ENCODE measurements at regions not wholly inside any gene's neighbourhood (a gene's known extent, or its start where the extent isn't known, plus 50 kb on each side); places are given as distances from the start of the nearest gene placed in this dataset.

GRCh38 chr22:26847046-26847445 is 189.7 kb downstream of the MIAT start:
- H3K4me1 ChIP-seq (replicated peaks) = no peaks in the 10 kb centered on the region
- TF ChIP-seq, protein P1, sequence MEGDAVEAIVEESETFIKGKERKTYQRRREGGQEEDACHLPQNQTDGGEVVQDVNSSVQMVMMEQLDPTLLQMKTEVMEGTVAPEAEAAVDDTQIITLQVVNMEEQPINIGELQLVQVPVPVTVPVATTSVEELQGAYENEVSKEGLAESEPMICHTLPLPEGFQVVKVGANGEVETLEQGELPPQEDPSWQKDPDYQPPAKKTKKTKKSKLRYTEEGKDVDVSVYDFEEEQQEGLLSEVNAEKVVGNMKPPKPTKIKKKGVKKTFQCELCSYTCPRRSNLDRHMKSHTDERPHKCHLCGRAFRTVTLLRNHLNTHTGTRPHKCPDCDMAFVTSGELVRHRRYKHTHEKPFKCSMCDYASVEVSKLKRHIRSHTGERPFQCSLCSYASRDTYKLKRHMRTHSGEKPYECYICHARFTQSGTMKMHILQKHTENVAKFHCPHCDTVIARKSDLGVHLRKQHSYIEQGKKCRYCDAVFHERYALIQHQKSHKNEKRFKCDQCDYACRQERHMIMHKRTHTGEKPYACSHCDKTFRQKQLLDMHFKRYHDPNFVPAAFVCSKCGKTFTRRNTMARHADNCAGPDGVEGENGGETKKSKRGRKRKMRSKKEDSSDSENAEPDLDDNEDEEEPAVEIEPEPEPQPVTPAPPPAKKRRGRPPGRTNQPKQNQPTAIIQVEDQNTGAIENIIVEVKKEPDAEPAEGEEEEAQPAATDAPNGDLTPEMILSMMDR (IDR thresholded peaks at IDR 0.05) = no peak
- TF ChIP-seq POLR2AphosphoS5 (IDR thresholded peaks at IDR 0.05) (no peak), POLR2A (IDR thresholded peaks at IDR 0.05) (no peak)
- H3K9me3 ChIP-seq = no peaks in the 10 kb centered on the region
- no peak for DNase-seq (ENCODE audit: low spot score)
- H3K27me3 ChIP-seq (replicated peaks; ENCODE audit: insufficient read depth) = no peaks in the 10 kb centered on the region
- H3K36me3 ChIP-seq = no peaks in the 10 kb centered on the region
- WGBS = 60% methylated on average over 5 of the region's 5 CpGs
- intact Hi-C loops (cut with DNase I) = no loop called here
- H3K4me3 ChIP-seq = no peak overlapping the region
- no peak overlapping the region for H3K27ac ChIP-seq

DNA sequence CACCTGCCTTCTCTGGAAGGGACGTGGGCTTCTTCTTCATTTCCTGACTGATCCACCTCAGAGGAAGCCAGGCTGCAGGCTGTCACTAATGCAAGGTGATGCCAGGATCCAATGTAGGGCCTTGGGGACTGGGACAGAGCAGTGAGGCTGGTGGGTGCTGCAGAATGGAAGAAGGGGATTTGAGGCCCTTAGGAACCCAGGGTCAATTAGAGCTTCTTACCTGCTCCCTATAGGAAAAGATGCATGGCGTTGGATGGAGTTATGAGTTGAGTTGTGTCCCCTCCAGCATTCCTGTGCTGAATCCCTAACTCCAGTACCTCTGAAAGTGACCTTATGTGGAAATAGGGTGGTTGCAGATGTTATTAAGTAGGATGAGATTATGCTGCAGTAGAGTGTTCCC is 190.4 kb downstream of the MIAT start:
- DNase-seq (ENCODE audit: low spot score) = no peak
- TF ChIP-seq POLR2AphosphoS5 (IDR thresholded peaks at IDR 0.05) (no peak), POLR2A (IDR thresholded peaks at IDR 0.05) (no peak)
- TF ChIP-seq, protein P1 (IDR thresholded peaks at IDR 0.05) = no peak
- Histone ChIP-seq H3K4me3 (no peak overlapping the region), H3K9me3 (no peaks in the 10 kb centered on the region), H3K27ac (no peak overlapping the region), H3K4me1 (replicated peaks) (no peaks in the 10 kb centered on the region), H3K36me3 (no peaks in the 10 kb centered on the region), H3K27me3 (replicated peaks; ENCODE audit: insufficient read depth) (no peaks in the 10 kb centered on the region)
- intact Hi-C loops (cut with DNase I) = no loop called here
- WGBS = 77% methylated on average over 2 of the region's 2 CpGs

DNA sequence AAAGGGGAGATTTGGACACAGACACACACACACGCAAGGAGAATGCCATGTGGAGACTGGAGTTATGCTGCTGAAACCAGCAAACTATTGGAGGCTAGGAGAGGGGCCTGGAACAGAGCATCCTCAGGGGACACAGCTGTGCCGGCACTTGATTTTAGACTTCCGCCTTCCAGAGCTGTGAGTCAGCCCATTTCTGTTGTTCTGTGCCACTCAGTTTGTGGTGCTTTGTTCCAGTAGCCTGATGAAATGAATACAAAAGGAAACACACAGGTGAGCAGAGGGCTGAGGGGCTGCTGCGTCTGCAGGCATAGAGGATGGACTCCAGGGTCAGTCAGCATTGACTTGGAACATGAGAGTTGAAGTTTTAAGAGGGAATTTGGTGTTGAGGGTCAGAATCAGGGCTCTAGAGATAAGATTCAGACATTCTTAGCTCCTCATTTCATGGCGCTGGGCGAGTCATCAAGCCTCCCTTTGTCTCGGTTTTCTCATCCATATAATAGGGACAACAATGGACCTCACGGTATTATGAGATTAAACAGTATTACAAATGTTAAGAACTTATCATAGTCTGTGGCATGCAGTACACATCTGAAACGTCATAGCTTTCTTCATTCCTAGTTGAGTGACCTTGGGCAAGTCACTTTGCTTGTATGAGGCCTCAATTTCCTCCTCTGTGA is 191.0 kb downstream of the MIAT start:
- Histone ChIP-seq H3K4me3 (no peak overlapping the region), H3K36me3 (no peaks in the 10 kb centered on the region), H3K9me3 (no peaks in the 10 kb centered on the region), H3K27me3 (replicated peaks; ENCODE audit: insufficient read depth) (no peaks in the 10 kb centered on the region), H3K27ac (no peak overlapping the region), H3K4me1 (replicated peaks) (no peaks in the 10 kb centered on the region)
- TF ChIP-seq, protein P1 (IDR thresholded peaks at IDR 0.05) = no peak
- TF ChIP-seq POLR2A (IDR thresholded peaks at IDR 0.05) = no peak
- no peak for TF ChIP-seq POLR2AphosphoS5 (IDR thresholded peaks at IDR 0.05)
- DNase-seq (ENCODE audit: low spot score) = no peak
- intact Hi-C loops (cut with DNase I) = no loop called here
- 88% methylated on average over 9 of the region's 9 CpGs for WGBS

GRCh38 chr22:26849575-26849974 is 192.2 kb downstream of the MIAT start:
- Histone ChIP-seq H3K36me3 (no peaks in the 10 kb centered on the region), H3K27ac (no peak overlapping the region), H3K4me3 (no peak overlapping the region), H3K4me1 (replicated peaks) (no peaks in the 10 kb centered on the region), H3K27me3 (replicated peaks; ENCODE audit: insufficient read depth) (no peaks in the 10 kb centered on the region), H3K9me3 (no peaks in the 10 kb centered on the region)
- intact Hi-C loops (cut with DNase I) = no loop called here
- no peak for TF ChIP-seq POLR2AphosphoS5 (IDR thresholded peaks at IDR 0.05)
- TF ChIP-seq, protein P1 (IDR thresholded peaks at IDR 0.05) = no peak
- TF ChIP-seq POLR2A (IDR thresholded peaks at IDR 0.05) = no peak
- 92% methylated on average over 4 of the region's 4 CpGs for WGBS
- no peak for DNase-seq (ENCODE audit: low spot score)

DNA sequence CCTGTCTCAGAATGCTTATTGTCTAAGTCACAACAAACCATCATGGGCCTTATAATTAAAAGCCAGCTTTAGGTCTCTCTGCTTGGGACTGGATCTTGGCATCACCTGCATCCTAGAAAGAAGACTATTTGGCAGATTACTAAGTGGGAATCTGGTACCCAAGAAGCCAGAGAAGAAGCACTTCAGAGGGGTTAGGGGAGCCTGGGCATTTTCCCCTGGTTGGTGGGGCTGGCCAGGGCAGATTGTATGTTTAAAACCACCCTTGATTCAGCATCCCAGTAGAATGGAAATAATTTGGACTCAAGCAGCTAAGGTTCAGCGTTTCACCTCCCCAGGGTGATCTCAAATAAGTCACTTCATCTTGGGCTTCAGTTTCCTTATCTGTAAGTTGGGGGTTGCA is 193.7 kb downstream of the MIAT start:
- Histone ChIP-seq H3K36me3 (no peaks in the 10 kb centered on the region), H3K27ac (no peak overlapping the region), H3K4me1 (replicated peaks) (no peaks in the 10 kb centered on the region), H3K9me3 (no peaks in the 10 kb centered on the region), H3K4me3 (no peak overlapping the region), H3K27me3 (replicated peaks; ENCODE audit: insufficient read depth) (no peaks in the 10 kb centered on the region)
- no peak for DNase-seq (ENCODE audit: low spot score)
- WGBS = 80% methylated on average over 1 of the region's 1 CpG
- TF ChIP-seq POLR2AphosphoS5 (IDR thresholded peaks at IDR 0.05) = no peak
- TF ChIP-seq, protein P1 (IDR thresholded peaks at IDR 0.05) = no peak
- no peak for TF ChIP-seq POLR2A (IDR thresholded peaks at IDR 0.05)
- intact Hi-C loops (cut with DNase I) = no loop called here

Measured in prostate gland (tissue), 2 donors.